ENCODE measurements at regions not wholly inside any gene's neighbourhood (a gene's known extent, or its start where the extent isn't known, plus 50 kb on each side); places are given as distances from the start of the nearest gene placed in this dataset.

GRCh38 chr6:6483733-6484132, 104.8 kb upstream of the LY86 start:
- TF ChIP-seq REST (IDR thresholded peaks at IDR 0.05; ENCODE audit: insufficient read depth in 1 of 2, low read depth in 2 of 2, low read length in 1 of 2) = no peak
- no peak for TF ChIP-seq TCF7L2 (IDR thresholded peaks at IDR 0.05; ENCODE audit: low read depth, low read length)
- no peak for TF ChIP-seq POLR2AphosphoS5 (IDR thresholded peaks at IDR 0.05; ENCODE audit: low read depth, low read length)
- no peak for TF ChIP-seq CTCF (IDR thresholded peaks at IDR 0.05)
- no peak for TF ChIP-seq SIN3A (IDR thresholded peaks at IDR 0.05; ENCODE audit: borderline replicate concordance, insufficient read depth, low read depth, low read length)
- CTCF ChIA-PET = no interaction called here
- intact Hi-C loops (cut with micrococcal nuclease; ENCODE audit: unreplicated experiment) = no loop called here
- ATAC-seq = no peak
- in situ Hi-C loops (cut with HindIII; ENCODE audit: low pct_unique_long_range_greater_than_20kb, low sequenced_read_pairs) = no loop called here
- Histone ChIP-seq H3K36me3 (ENCODE audit: control insufficient read depth, insufficient read depth, low read length) (no peaks in the 10 kb centered on the region), H3K4me1 (ENCODE audit: control insufficient read depth, insufficient read depth, low read length) (no peaks in the 10 kb centered on the region), H3K27me3 (ENCODE audit: control insufficient read depth, insufficient read depth, low read length) (peaks cover 5% of the 10 kb centered on the region), H3K4me3 (ENCODE audit: low read depth in 2 of 2, low read length in 2 of 2) (no peak overlapping the region), H3K27ac (ENCODE audit: low read length) (no peak overlapping the region), H3K9me3 (ENCODE audit: control insufficient read depth, insufficient read depth, low read depth, low read length) (no peaks in the 10 kb centered on the region)
- no peak for DNase-seq (ENCODE audit: low read depth, low spot score)
- no TSS peak for BruUV-seq (replicated peaks)
- POLR2A ChIA-PET = no interaction called here

GRCh38 chr6:6484681-6485080, 103.8 kb upstream of the LY86 start:
- Histone ChIP-seq H3K36me3 (ENCODE audit: control insufficient read depth, insufficient read depth, low read length) (no peaks in the 10 kb centered on the region), H3K9me3 (ENCODE audit: control insufficient read depth, insufficient read depth, low read depth, low read length) (no peaks in the 10 kb centered on the region), H3K4me1 (ENCODE audit: control insufficient read depth, insufficient read depth, low read length) (no peaks in the 10 kb centered on the region), H3K27ac (ENCODE audit: low read length) (no peak overlapping the region), H3K27me3 (ENCODE audit: control insufficient read depth, insufficient read depth, low read length) (peaks cover 5% of the 10 kb centered on the region), H3K4me3 (ENCODE audit: low read depth in 2 of 2, low read length in 2 of 2) (no peak overlapping the region)
- CTCF ChIA-PET = no interaction called here
- in situ Hi-C loops (cut with HindIII; ENCODE audit: low pct_unique_long_range_greater_than_20kb, low sequenced_read_pairs) = no loop called here
- intact Hi-C loops (cut with micrococcal nuclease; ENCODE audit: unreplicated experiment) = no loop called here
- TF ChIP-seq REST (IDR thresholded peaks at IDR 0.05; ENCODE audit: insufficient read depth in 1 of 2, low read depth in 2 of 2, low read length in 1 of 2) (no peak), POLR2AphosphoS5 (IDR thresholded peaks at IDR 0.05; ENCODE audit: low read depth, low read length) (no peak), TCF7L2 (IDR thresholded peaks at IDR 0.05; ENCODE audit: low read depth, low read length) (no peak)
- DNase-seq (ENCODE audit: low read depth, low spot score) = no peak
- POLR2A ChIA-PET = no interaction called here
- no TSS peak for BruUV-seq (replicated peaks)
- ATAC-seq = no peak
